ENCODE measurements at regions not wholly inside any gene's neighbourhood (a gene's known extent, or its start where the extent isn't known, plus 50 kb on each side); places are given as distances from the start of the nearest gene placed in this dataset.

GRCh38 chr1:82924666-82925065, 1074.3 kb downstream of the TTLL7 start:
- no peak for DNase-seq
- no peak overlapping the region for H3K27ac ChIP-seq
- 79 to 86% (median 79%) methylated on average over 2 of the region's 2 CpGs for WGBS, 3 donors
- H3K27me3 ChIP-seq, result no peaks in the 10 kb centered on the region
- H3K4me3 ChIP-seq, result no peak overlapping the region
- no peaks in the 10 kb centered on the region for H3K36me3 ChIP-seq
- intact Hi-C loops (cut with DNase I), result no loop called here
- H3K4me1 ChIP-seq (ENCODE audit: insufficient read depth), result no peaks in the 10 kb centered on the region
- no peaks in the 10 kb centered on the region for H3K9me3 ChIP-seq
- TF ChIP-seq EP300 (IDR thresholded peaks at IDR 0.05) (no peak), POLR2A (IDR thresholded peaks at IDR 0.05) (no peak), CTCF (IDR thresholded peaks at IDR 0.05) (no peak)

DNA sequence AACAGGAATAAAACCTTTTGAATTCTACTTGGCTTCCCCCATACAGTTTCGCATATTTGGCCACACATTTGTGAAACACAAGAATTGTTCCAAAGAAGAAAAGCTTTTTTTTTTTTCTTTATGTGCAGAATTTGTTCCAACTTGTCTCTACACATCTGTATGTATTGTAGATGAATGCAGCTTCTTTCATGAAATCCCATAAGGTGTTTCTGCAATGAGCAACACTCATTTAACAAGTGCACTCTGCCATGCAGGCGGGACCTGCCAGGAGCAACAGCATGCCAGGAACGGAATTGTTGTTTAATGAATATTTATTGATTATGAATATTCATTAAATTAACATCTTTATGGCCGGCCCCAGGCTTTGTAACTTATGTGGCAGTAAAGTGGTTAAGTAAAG, 1075.0 kb downstream of the TTLL7 start:
- TF ChIP-seq CTCF (IDR thresholded peaks at IDR 0.05) (no peak), EP300 (IDR thresholded peaks at IDR 0.05) (no peak), POLR2A (IDR thresholded peaks at IDR 0.05) (no peak)
- no peak overlapping the region for H3K27ac ChIP-seq
- 84 to 88% (median 84%) methylated on average over 4 of the region's 4 CpGs for WGBS, 3 donors
- peaks cover 2% of the 10 kb centered on the region for H3K4me1 ChIP-seq (ENCODE audit: insufficient read depth)
- no peaks in the 10 kb centered on the region for H3K9me3 ChIP-seq
- no peak for DNase-seq
- H3K36me3 ChIP-seq, result no peaks in the 10 kb centered on the region
- no peaks in the 10 kb centered on the region for H3K27me3 ChIP-seq
- intact Hi-C loops (cut with DNase I), result no loop called here
- no peak overlapping the region for H3K4me3 ChIP-seq

DNA sequence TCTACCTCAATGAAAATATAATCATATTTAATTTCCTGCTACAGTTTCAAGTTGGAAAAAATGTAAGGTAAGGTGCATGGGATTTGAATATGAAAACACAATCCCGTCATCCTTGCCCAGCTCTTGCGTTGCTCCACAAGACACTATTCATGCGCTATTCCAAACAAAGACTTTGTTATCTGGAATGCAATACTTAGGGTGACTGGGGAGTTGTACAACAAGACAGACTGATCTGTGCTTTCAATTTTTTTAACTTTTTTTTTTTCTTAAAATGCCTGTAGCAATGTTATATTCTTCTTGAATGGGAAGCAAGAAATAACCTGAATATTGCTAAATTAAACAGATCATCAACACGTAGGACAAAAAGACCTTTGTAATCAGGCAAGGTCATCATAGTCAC, 1077.2 kb downstream of the TTLL7 start:
- TF ChIP-seq EP300 (IDR thresholded peaks at IDR 0.05) (no peak), POLR2A (IDR thresholded peaks at IDR 0.05) (no peak), CTCF (IDR thresholded peaks at IDR 0.05) (no peak)
- Histone ChIP-seq H3K27me3 (no peaks in the 10 kb centered on the region), H3K36me3 (no peaks in the 10 kb centered on the region), H3K4me3 (no peak overlapping the region), H3K4me1 (ENCODE audit: insufficient read depth) (peaks cover 2% of the 10 kb centered on the region), H3K27ac (no peak overlapping the region), H3K9me3 (no peaks in the 10 kb centered on the region)
- 78 to 97% (median 81%) methylated on average over 4 of the region's 4 CpGs for WGBS, 3 donors
- no peak for DNase-seq
- intact Hi-C loops (cut with DNase I), result no loop called here

DNA sequence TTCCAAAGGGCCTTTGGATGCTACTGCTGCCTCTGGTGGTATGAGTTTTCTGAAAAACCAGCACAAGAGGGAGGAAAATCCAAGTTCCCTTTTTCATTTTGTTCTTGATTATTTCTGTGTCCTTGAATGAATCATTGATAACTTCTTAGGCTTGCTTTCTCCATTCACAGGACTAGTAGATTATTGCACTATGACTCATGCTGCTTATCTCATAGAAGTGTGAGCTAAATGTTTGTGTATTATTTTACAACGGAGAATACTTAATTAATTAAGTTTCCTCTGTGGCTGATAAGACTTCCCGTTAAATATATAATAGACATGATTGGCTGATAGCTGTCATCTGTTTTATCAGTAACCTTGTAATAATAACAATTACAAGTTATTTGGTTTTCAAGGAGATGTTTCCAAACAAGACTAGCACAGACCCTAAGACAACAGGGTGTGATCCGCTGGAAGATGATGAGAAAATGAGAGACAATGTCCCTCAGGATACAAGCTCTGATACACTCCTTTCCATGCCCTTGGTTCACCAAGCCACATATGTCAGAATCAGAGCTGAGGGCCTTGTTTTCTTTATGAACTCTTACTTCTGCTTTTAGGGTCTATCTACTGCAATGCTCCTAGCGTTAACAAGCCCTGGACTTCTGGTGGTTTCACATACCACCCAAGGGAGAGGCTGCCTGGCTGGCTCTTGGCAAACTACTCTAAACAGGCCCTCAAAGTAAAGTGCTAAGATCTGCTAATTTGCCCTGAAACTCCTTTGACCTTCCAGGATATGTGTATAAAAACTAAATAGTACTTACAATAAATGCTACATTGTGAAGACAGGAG, 1078.3 kb downstream of the TTLL7 start:
- H3K27ac ChIP-seq, result no peak overlapping the region
- H3K27me3 ChIP-seq, result no peaks in the 10 kb centered on the region
- no peaks in the 10 kb centered on the region for H3K9me3 ChIP-seq
- TF ChIP-seq CTCF (IDR thresholded peaks at IDR 0.05), result no peak
- no peak for TF ChIP-seq POLR2A (IDR thresholded peaks at IDR 0.05)
- TF ChIP-seq EP300 (IDR thresholded peaks at IDR 0.05), result no peak
- no peak overlapping the region for H3K4me3 ChIP-seq
- WGBS, 3 donors, result 45 to 50% (median 47%) methylated on average over 4 of the region's 4 CpGs
- H3K4me1 ChIP-seq (ENCODE audit: insufficient read depth), result peaks cover 2% of the 10 kb centered on the region
- intact Hi-C loops (cut with DNase I), result no loop called here
- DNase-seq, result no peak
- H3K36me3 ChIP-seq, result no peaks in the 10 kb centered on the region
